Uterus (tissue), 3 donors: ENCODE measurements at regions not wholly inside any gene's neighbourhood (a gene's known extent, or its start where the extent isn't known, plus 50 kb on each side); places are given as distances from the start of the nearest gene placed in this dataset.

Experiments used
- DNase-seq, 2 donors: peaks; one replicate each; pipeline ENCODE4 v3.0.0-alpha.2; 2019 to 2020
- H3K27ac ChIP-seq, 2 donors: fragments of 200-600 bp; sonication (generic); 1 replicate in 1 of 2; 2 replicates in 1 of 2; pipeline ENCODE4 v1.5.1; 2016 to 2018
- H3K27me3 ChIP-seq, 2 donors: fragments of 200-600 bp; sonication (generic); one replicate each; pipeline ENCODE4 v1.5.1; 2018 to 2019; ENCODE audit warnings: control low read depth in 1 of 2
- H3K36me3 ChIP-seq, 2 donors: fragments of 200-600 bp; sonication (generic); one replicate each; pipeline ENCODE4 v1.5.1; 2019; ENCODE audit warnings: control low read depth in 1 of 2
- H3K4me1 ChIP-seq, 2 donors: fragments of 200-600 bp; sonication (generic); one replicate each; pipeline ENCODE4 v1.5.1; 2018 to 2019; ENCODE audit warnings: control low read depth in 1 of 2
- H3K4me3 ChIP-seq, 2 donors: fragments of 200-600 bp; sonication (generic); 1 replicate in 1 of 2; 2 replicates in 1 of 2; pipeline ENCODE4 v1.5.1; 2018 to 2019; ENCODE audit warnings: mild to moderate bottlenecking in 1 of 2
- H3K9me3 ChIP-seq, 2 donors: fragments of 200-600 bp; sonication (generic); one replicate each; pipeline ENCODE4 v1.5.1; 2019; ENCODE audit warnings: control low read depth in 1 of 2
- CTCF ChIP-seq, 4 experiments: fragments of 200-600 bp in 2 of 4; fragments of 450-650 bp in 2 of 4; sonication (generic) in 2 of 4; IDR thresholded peaks; one replicate each; pipeline ENCODE4 v1.5.1; 2016 to 2019; ENCODE audit warnings: antibody characterized with exemption in 4 of 4, mild to moderate bottlenecking in 2 of 4, moderate library complexity in 1 of 4
- POLR2A ChIP-seq, 2 donors: fragments of 450-650 bp; IDR thresholded peaks; one replicate each; pipeline ENCODE4 v1.6.1; 2016; ENCODE audit warnings: antibody characterized with exemption in 2 of 2, mild to moderate bottlenecking in 1 of 2, moderate library complexity in 1 of 2
- intact Hi-C: fragments of 100-400 bp; cut with DNase I; formaldehyde crosslinking; loops from one replicate; pipeline ENCODE4 v1.15.1; 2023; ENCODE audit warnings: low total_unique reads
- donor health status: DM: yes; HTN: yes; CAD: no.

- no peaks in the 10 kb centered on the region for H3K4me1 ChIP-seq
- no peak overlapping the region for H3K27ac ChIP-seq
- H3K9me3 ChIP-seq: no peaks in the 10 kb centered on the region
- TF ChIP-seq CTCF (IDR thresholded peaks at IDR 0.05) (no peak), POLR2A (IDR thresholded peaks at IDR 0.05) (no peak)
- H3K4me3 ChIP-seq: no peak overlapping the region
- no peaks in the 10 kb centered on the region for H3K27me3 ChIP-seq
- no peaks in the 10 kb centered on the region for H3K36me3 ChIP-seq
- DNase-seq: no peak
- intact Hi-C loops: no loop called here
Observed at GRCh38 chr2:122634256-122634655, 878.8 kb downstream of the TSN start.

GRCh38 chr2:122634920-122635319, 879.5 kb downstream of the TSN start:
- H3K4me3 ChIP-seq: no peak overlapping the region
- DNase-seq: no peak
- H3K36me3 ChIP-seq: no peaks in the 10 kb centered on the region
- H3K27me3 ChIP-seq: no peaks in the 10 kb centered on the region
- intact Hi-C loops: no loop called here
- no peak for TF ChIP-seq POLR2A (IDR thresholded peaks at IDR 0.05)
- TF ChIP-seq CTCF (IDR thresholded peaks at IDR 0.05): no peak
- H3K27ac ChIP-seq: no peak overlapping the region
- no peaks in the 10 kb centered on the region for H3K9me3 ChIP-seq
- no peaks in the 10 kb centered on the region for H3K4me1 ChIP-seq

DNA sequence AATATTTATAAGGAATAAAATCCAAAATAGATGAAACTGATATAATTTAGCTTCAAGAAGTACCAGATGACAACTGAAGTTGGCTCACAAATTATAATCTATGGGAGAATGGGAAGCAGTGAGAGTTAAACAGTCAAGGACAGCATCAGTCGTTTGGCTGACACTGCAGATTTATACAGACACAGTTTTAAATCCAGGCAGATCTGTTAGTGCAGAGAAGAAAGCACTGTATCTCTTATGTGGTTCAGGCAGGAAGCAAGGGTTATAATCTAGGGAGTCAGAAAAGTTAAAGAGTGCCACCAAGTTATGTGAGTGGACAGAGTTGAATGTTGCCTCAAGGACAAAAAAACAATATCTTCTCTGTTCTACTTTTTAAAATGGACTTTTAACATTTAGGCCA, 880.2 kb downstream of the TSN start:
- no peak for TF ChIP-seq CTCF (IDR thresholded peaks at IDR 0.05)
- no peak for TF ChIP-seq POLR2A (IDR thresholded peaks at IDR 0.05)
- Histone ChIP-seq H3K4me3 (no peak overlapping the region), H3K36me3 (no peaks in the 10 kb centered on the region), H3K27ac (no peak overlapping the region), H3K4me1 (no peaks in the 10 kb centered on the region), H3K9me3 (no peaks in the 10 kb centered on the region), H3K27me3 (no peaks in the 10 kb centered on the region)
- no peak for DNase-seq
- intact Hi-C loops: no loop called here

DNA sequence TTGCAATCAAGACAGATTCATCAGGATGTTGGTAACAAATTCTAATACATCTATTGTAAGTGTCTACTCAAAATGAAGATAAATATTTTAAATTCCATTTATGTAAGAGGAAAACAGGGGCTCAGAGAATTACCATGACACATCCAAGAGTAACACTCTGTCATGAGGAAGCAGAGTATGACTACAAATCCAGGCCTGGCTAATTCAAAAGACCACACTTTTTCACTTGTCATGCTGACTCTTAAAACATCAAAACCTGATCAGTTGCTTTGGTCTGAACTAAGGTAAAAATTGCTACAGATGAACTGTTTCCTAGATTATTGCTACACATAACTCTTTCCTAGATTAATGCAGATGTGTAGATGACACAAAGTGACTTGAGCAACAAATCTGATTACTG, 880.6 kb downstream of the TSN start:
- TF ChIP-seq CTCF (IDR thresholded peaks at IDR 0.05): no peak
- TF ChIP-seq POLR2A (IDR thresholded peaks at IDR 0.05): no peak
- no peaks in the 10 kb centered on the region for H3K36me3 ChIP-seq
- intact Hi-C loops: no loop called here

GRCh38 chr2:122639176-122639575, 883.7 kb downstream of the TSN start:
- no peaks in the 10 kb centered on the region for H3K4me1 ChIP-seq
- no peak for DNase-seq
- no peaks in the 10 kb centered on the region for H3K36me3 ChIP-seq
- intact Hi-C loops: no loop called here
- no peak overlapping the region for H3K27ac ChIP-seq
- H3K4me3 ChIP-seq: no peak overlapping the region
- TF ChIP-seq CTCF (IDR thresholded peaks at IDR 0.05): no peak
- H3K9me3 ChIP-seq: no peaks in the 10 kb centered on the region
- no peaks in the 10 kb centered on the region for H3K27me3 ChIP-seq

More for the DNA sequence above, 880.6 kb downstream of the TSN start:
- DNase-seq: no peak
- Histone ChIP-seq H3K27me3 (no peaks in the 10 kb centered on the region), H3K4me3 (no peak overlapping the region), H3K9me3 (no peaks in the 10 kb centered on the region), H3K4me1 (no peaks in the 10 kb centered on the region), H3K27ac (no peak overlapping the region)
